Fibroblast of pulmonary artery (primary cell): ENCODE measurements at regions not wholly inside any gene's neighbourhood (a gene's known extent, or its start where the extent isn't known, plus 50 kb on each side); places are given as distances from the start of the nearest gene placed in this dataset.

Source experiments
- DNase-seq: peaks from one replicate; pipeline ENCODE4 v3.0.0-alpha.2; 2010; ENCODE audit warnings: low read depth
- H3K4me3 ChIP-seq: replicated peaks from 2 replicates; pipeline ENCODE4 v1.5.1; 2011; ENCODE audit warnings: low read depth, mild to moderate bottlenecking, control low read depth, low read length, moderate library complexity
- TF ChIP-seq, protein P1 (sequence below): IDR thresholded peaks from 2 replicates; pipeline ENCODE4 v1.5.1; 2011; ENCODE audit warnings: mild to moderate bottlenecking, control low read depth, low read length, inconsistent platforms; ENCODE audit errors: missing control alignments

DNA sequence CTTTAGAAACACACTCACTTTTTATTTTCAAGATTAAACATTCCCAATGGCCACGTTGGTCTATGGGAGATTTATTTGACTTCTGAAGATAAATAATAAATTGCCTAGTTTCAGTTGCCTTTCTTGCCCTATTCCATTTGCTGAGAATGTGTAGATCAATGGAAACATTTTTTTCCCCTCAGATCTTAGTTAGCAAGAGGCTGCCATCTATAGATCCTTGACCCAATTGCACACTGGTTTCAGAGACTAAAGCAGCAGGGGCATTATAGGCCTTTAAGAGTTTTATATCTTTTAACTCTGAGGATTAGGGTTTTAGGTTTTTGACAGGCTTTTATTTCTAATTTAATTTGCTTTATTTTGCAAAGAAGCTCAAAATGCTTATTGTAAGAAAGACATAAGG lies 163.2 kb upstream of the GPR26 start:
- H3K4me3 ChIP-seq: no peak overlapping the region
- TF ChIP-seq, protein P1, sequence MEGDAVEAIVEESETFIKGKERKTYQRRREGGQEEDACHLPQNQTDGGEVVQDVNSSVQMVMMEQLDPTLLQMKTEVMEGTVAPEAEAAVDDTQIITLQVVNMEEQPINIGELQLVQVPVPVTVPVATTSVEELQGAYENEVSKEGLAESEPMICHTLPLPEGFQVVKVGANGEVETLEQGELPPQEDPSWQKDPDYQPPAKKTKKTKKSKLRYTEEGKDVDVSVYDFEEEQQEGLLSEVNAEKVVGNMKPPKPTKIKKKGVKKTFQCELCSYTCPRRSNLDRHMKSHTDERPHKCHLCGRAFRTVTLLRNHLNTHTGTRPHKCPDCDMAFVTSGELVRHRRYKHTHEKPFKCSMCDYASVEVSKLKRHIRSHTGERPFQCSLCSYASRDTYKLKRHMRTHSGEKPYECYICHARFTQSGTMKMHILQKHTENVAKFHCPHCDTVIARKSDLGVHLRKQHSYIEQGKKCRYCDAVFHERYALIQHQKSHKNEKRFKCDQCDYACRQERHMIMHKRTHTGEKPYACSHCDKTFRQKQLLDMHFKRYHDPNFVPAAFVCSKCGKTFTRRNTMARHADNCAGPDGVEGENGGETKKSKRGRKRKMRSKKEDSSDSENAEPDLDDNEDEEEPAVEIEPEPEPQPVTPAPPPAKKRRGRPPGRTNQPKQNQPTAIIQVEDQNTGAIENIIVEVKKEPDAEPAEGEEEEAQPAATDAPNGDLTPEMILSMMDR: no peak
- DNase-seq: no peak

DNA sequence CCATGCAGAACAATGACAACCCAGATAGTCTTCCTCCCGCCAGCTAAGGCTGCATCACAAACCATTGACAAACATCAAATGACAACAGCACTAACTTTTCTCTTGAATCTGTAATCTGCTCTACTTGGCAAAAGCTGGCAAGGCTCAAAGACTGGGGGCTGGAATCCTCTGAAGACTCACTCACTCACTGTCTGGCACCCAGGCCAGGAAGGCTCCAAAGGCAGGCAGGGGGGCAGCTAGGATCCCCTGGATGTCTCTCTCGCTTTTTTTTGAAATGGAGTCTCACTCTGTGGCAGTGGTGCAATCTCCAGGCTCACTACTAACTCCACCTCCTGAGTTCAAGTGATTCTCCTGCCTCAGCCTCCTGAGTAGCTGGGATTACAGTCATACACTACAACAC lies 159.7 kb upstream of the GPR26 start:
- TF ChIP-seq, protein P1: no peak
- H3K4me3 ChIP-seq: no peak overlapping the region
- no peak for DNase-seq

DNA sequence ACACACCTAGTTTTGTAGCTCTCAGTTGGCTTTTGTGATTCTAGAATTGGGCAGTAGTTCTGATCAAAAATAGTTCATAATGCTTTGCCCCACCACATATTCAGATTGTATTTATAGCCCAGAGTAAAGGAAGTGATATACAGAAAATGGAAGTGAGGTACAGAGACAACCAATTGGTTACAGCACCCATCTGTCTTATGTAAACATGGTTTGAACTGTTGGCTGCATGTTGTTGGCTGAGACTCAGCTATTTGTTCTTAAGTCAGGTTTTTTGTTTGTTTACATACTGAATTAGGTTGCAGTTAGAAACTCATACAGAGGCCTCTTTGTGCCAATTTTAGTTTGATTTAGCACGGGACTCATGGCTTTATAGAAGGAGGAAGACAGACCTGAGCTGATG lies 158.9 kb upstream of the GPR26 start:
- DNase-seq: no peak
- no peak overlapping the region for H3K4me3 ChIP-seq
- TF ChIP-seq, protein P1: no peak

DNA sequence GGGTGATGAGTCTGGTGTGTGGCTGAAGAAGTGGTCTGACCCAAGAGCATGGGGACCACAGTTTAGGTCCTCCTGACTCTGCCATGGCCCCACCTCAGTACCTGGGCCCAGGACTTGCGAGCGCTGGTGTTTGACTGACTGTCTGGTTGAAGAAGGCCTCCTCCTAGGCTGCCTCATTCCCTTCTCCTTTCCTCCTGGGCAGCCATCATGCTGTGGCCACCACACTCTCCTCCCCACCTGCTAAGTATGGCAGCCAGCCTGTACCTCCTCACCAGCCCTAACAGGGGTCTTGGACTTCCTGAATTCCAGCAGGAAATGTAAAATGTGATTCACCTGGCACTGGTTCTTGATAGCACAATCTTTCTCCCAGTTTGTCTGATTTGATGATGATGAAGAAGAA lies 156.8 kb upstream of the GPR26 start:
- H3K4me3 ChIP-seq: no peak overlapping the region
- TF ChIP-seq, protein P1: no peak
- DNase-seq: no peak

DNA sequence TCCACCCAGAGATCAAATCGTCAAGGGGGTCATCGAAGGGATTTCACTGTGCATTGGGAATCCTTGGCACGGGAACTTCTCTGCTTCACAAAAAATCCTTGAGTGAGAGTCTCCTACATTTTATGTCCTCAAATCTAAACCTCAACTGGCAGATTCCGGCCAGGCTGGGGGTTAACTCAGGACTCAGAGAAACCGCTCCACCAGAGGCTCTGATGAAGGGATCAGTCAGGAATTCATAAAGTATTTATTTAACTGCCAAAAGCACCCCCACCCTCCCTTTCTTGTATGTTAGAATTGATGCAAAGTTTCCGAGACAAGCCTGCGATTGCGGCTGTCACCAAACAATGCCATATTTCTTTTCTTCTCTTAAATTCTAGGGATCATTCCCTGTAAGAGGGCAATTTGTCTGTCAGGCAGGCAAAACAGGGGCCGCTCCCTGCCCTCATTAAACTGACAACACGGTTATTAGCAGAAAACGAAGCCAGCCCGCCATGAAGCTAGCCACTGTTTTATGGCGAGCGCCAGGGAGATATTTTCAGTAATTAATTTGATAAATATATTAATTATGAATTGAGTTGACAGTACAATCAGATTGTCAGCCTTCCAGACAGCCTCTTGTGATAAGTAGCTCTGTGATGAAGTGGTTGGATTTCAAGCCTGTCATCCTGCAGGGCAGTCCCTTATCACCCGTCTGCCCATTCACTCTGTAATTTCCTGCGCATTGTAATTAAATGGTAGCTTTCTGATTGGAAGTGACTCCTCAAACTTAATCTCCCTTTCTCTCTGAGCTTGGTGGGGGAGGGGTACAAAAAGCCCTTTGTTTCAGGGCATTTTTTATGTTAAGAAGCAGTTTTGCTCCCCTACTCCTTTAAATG lies 153.0 kb upstream of the GPR26 start:
- no peak for DNase-seq
- H3K4me3 ChIP-seq: no peak overlapping the region
- TF ChIP-seq, protein P1: no peak

DNA sequence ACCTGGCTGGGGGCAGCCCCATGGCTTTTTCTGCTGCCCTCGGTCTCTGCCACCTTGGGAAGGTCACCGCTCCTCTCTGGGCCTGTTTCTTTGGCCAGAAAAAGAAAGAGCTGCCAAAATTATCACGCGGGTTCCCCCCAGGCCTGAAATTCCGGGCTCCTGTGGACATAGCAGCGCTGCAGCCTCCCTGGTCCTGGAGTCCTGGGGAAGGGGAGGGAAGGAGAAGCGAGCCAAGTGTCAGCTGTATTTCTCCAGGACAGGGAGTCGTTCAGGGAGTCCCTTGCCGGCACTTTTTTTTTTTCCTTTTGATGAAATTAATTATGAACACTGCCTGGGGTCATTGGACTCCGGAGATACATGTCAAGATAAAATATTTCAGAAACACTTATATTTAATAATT lies 152.3 kb upstream of the GPR26 start:
- TF ChIP-seq, protein P1: no peak
- H3K4me3 ChIP-seq: no peak overlapping the region
- DNase-seq: no peak

DNA sequence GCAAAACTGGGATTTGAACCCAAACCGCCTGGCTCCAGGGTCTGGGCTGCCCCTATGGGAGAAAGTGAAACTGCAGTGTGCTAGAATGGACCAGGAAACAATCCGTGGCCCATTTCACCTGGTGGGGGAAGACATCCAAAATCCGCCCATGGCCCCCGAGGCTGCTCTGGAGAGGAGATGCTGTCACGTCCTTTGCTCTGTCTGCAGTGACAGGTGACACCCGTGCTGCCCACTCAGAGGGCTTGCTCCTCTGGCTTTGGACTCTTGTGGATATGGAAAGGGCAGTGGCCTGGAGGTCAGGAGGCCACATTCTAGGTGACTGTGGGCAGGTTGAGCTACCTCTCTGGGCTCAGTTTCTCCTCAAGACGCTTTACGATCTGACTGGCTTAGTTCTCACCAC lies 151.2 kb upstream of the GPR26 start:
- TF ChIP-seq, protein P1: no peak
- H3K4me3 ChIP-seq: no peak overlapping the region
- no peak for DNase-seq
